GM18520 (cell line): ENCODE measurements at regions not wholly inside any gene's neighbourhood (a gene's known extent, or its start where the extent isn't known, plus 50 kb on each side); places are given as distances from the start of the nearest gene placed in this dataset.
"Not testable (repeated sequence)": the region's sequence is repeated elsewhere in the genome, so short reads cannot be mapped to it uniquely, and the experiment has no call there.

Source experiments
- ATAC-seq: cut with Tn5 transposase; IDR thresholded peaks from one replicate; pipeline ENCODE4 v1.9.1; 2021; ENCODE audit not compliant: unreplicated experiment

DNA sequence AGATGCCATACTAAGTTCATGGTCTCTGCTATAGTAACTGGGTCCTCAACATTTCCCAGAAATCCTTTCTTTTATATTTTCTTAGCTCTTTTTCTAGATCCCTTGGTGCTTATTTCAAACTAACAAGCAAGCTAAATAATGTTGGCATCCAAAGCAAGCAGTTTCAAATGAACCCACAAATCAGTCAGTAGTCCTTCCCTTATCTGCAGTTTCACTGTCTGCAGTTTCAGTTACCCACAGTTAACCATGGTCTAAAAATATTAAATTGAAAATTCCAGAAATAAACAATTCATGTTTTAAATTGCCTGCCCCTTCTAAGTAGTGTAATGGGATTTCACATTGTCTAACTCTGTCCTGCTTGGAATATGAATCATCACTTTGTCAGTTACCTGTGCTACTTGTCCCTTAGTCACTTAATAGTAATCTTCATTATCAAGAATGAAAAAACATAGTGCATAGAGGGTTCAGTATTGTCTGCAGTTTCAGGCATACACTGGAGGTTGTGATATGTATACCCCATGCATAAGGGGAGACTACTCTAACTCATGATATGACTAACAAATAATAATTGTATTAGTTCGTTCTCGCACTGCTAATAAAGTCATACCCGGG is 633.7 kb downstream of the MECOM start:
- ATAC-seq, result no peak

DNA sequence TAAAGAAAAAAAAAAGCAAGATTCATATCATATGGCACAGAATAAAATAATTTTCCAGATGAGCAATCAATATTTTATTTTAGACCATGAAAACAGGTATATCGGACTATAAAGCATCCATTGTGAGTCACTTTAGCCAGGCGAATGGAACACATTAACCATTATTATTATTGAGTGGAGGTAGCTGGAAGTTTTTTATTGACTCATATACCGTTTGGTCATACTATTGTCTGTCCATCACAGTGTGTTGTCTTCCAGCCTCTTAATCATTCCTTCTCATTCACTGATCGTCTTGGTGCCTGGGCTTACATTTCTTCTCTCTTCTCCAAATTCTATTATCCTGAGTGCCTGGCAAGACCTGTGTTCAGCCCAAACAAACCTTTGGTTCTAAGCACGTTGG is 634.8 kb downstream of the MECOM start:
- no peak for ATAC-seq

DNA sequence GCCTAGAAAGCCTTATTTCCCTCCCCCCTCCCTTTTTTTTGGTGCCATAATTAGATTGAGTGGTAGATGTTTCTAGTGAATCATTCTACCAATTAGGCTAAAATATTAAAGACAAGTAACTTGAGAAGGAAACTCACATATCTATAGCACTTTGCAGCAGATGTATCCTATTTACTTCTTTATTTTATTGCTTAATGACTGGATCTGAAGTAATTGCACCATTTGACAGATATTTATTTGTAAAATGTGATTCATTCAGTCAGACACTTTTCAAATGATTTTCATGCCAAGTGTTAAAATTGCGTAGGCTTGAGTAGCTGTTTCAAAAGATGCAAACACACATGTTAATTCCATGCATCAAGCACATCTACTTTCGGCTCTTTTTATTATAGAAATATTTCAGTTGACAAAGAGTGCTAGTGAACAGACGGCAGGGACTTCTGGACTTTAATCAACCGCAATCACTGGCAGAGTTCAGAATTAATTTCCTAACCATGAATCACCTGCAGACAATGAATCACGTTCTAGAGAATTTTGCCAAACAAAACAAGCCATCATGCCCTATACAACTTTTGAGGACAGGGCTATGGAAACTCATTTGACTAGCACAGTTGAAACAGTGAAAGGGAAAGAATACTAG is 636.8 kb downstream of the MECOM start:
- ATAC-seq, result no peak

DNA sequence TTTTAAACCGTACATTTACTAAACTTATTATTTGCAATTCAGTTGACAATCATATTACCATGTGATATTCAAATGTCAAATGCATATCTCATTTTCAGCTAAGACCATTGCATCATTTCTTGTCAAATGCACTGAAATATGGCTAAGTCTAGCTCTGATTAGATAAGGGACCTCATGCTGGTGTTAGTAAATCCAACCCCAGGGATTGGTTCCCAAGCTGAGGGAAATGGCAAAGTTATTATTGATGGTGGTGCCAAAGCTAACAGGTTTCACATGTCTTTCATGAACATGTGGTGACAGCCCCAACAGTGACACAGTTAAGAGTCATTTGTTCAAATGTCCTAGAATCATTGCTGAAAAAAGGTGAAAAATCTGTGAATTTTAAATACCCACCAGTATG is 641.1 kb downstream of the MECOM start:
- no peak for ATAC-seq

DNA sequence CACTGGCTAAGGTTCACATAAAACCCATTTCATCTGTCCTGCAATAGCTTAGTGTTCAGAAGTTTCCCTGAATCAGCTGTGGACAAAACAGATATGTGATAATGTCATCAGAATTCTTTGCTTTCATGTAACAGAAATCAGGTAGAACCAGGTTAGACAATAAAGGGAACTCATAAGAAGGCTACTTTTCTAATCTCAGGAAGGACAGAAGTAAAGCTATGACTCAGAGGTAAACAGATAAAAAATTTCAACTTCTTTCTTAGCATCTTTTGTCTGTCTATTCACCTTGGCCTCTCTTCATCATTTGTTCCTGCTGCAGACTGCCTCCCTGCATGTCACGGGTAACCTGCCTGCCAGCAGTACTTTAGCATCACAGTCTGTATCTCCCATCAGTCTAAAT is 643.1 kb downstream of the MECOM start:
- no peak for ATAC-seq

DNA sequence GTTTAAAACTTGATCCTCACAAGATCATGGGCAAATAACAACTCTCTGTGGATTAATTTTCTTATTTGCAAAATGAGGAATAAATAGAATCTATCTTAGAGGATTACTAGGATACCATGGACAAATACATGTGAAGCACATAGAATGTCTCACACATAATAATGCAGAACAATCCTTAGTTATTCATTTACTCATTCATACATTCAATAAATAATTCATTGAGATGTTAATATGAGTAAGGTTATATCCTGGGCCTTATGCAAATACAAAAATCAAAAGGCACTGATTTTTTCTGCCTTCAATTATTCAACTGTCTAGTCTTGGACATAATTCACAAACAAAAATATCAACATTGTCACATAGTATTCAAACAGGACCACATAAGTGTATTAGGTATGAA is 654.1 kb downstream of the MECOM start:
- no peak for ATAC-seq

DNA sequence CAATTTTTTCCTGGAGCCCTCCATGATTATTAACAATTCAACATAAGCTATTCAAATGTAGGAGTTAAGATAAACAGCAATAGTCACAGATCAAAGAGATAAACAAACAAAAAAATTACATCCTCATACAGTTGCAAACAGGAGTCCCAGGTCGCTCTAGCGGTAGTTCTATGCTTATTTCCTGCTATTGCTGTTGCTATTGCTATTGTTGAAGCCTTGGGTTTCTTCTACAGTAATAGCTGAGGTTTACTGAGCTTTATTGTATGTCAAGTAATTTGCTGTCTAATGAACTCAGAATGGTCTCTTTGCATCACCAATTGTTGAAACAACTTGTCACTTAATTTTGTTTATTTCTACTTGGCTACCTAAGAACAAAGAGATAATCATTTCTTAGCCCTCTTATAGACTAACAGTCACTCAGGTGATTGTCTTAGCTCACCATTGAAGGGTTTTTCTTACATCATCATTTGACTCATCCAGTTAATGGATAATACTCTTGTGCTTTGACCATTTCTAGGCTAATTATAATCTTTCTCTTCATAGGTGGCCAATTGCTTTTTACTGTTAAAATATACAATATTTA is 654.6 kb downstream of the MECOM start:
- ATAC-seq, result no peak

DNA sequence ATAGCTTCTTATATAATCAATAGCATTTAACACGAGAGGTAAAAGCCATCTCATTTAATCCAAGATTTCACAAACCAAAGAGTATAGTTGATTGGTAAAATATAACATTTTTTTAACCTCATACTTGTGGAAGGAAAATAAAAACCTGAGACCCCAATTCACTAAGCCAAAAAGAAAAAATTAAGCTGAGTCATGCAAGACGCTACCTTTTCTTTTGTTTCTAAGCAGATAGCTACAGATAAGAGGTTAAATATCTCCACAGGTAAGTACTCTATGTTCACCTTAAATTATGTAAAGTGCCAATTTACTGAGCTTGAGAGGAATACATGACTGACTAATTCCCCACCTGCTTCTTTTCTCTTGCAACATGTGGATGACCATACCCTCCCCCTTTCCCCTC is 656.4 kb downstream of the MECOM start:
- ATAC-seq, result no peak

DNA sequence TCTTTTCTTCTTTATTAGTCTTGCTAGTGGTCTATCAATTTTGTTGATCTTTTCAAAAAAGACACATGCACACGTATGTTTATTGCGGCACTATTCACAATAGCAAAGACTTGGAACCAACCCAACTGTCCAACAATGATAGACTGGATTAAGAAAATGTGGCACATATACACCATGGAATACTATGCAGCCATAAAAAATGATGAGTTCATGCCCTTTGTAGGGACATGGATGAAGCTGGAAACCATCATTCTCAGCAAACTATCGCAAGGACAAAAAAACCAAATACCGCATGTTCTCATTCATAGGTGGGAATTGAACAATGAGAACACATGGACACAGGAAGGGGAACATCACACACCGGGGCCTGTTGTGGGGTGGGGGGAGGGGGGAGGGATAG is 657.1 kb downstream of the MECOM start:
- not testable (repeated sequence) for ATAC-seq

DNA sequence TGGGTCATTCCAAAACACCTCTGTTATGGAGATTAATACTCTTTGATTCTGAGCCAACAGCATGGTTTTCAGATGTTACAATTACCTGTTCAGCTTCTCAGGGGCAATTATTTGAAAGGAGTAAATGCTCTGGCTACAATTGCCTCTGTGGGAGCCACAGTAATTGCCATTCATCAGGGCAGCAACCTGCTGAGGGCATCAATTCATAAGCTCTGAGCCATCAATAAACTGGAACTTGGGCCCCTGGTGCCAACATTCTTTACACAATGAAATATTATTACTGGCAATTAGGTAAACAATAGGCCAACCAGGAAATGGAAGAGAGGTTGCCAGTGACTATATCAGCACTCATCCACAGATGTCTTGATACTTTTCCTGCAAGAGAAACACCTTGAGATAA is 660.8 kb downstream of the MECOM start:
- ATAC-seq, result no peak

DNA sequence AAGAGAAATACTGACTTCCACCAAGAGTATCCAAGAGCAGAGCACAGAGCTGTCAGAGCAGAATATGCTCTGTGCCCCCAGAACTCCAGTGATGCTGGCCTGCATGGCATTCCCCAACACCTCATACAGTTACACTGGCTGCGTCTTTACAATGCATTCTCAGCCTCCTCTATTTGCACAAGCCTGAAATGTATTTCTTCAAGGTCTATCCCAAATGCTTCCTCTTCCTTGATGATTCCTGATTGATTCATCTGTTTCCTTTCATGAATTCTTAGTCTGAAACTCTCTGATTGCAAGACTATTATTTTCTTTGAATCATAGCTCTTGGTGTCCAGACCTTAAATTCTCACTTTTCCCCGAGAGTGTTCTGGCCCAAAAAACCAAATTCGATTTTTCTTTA is 664.7 kb downstream of the MECOM start:
- no peak for ATAC-seq

DNA sequence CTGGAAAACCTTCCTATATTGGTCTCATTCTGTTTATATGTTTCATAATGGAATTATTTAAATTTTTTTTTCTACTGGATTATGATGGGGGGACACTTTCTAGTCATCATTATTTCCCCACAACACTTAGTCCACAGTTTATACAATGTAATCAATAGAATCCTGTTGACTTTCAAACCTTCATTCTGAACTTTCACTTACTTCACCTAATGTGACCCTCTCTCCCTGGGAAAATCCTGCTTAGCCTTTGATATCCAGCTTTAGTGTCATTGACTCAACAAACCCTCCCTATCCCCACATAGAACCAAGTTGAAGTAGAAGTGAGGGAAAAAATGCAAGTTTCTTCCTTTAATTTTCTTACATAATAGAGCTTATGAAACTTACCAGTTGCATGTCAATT is 666.0 kb downstream of the MECOM start:
- ATAC-seq, result no peak

DNA sequence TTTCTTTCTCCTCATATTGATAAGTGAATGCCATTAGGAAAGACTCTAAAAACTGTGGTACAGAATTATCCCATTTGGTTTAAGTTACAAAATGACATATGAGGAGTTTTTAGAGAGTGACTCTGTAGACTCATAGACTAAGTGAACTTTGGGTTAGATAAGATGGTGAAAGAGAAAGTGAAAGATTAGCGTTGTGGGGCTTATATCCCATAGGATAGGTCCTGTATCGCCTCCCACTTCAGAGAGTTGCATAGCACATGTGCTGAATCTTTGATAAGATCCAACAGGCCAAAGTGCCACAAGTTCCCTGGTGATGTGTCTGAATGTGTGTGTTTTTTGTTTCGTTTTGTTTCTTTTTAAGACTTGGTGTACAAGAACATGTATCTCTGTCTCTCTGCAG is 666.9 kb downstream of the MECOM start:
- ATAC-seq, result no peak

DNA sequence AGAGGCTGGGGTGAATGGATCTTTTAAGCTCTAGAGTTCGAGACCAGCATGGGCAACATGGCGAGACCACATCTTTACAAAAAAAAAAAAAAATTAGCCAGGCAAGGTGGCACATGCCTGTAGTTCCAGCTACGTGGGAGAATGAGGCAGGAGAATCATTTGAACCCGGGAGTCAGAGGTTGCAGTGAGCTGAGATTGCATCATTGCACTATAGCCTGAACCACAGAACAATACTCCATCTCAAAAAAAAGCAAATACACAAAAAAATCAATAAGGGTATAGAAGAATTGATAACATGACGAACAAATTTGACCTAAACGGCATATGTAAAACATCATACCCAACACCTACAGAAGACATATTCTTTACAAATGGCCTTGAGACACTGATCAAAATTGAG is 668.4 kb downstream of the MECOM start:
- ATAC-seq, result no peak

DNA sequence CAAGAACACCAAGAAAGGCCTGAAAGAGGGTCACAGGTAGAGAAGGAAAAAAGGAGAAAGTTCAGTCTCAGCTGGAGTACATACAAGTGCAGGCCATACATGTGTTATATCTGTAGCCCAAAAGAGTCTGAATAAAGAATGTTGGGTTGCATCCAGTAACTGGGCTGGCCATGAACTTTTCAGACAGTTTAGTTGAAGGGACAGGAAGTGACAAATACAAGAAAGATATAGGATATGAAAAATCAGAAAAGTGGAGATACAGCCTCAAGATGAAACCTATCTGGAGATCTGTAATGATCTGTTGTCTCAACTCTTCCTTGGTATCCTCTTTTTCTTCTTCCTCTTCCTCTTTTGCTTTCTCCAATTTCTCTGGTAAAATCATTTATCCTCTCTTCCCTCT is 671.7 kb downstream of the MECOM start:
- no peak for ATAC-seq

DNA sequence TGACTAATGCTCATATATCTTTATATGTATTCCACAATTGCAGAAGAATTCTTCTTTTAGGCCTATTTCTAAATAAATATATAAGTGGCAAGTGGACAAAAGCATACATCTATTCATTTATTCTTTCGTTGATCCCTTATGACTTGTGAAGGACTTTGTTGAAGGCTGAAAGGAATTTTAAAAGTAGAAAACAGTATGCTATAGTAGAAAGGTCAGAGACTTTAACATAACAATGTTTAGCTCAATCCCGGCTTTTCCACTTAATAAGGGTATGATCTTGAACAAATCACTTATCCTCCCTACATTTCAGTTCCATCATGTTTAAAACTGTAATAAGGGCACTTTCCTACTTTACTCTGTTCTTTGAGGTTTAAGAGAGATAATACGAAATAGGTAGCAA is 672.9 kb downstream of the MECOM start:
- ATAC-seq, result no peak

DNA sequence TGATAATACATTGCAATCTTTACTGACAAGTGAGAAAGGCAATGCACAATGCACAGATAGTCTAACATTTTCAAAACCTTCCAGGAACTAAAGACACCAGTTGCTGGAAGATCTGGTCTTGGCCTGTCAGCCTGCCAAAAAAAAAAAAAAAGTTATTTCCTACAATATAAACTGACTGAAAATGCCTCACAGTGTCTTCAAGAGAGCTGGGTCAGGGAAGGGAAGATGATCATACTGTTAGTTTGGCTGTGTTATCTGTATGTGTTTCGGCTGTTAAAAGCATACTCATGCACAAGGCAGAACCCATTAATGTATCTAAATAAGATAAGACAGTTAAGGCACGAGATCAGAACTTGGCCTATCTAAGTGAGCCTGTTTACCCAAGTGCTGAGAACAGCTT is 673.4 kb downstream of the MECOM start:
- no peak for ATAC-seq

DNA sequence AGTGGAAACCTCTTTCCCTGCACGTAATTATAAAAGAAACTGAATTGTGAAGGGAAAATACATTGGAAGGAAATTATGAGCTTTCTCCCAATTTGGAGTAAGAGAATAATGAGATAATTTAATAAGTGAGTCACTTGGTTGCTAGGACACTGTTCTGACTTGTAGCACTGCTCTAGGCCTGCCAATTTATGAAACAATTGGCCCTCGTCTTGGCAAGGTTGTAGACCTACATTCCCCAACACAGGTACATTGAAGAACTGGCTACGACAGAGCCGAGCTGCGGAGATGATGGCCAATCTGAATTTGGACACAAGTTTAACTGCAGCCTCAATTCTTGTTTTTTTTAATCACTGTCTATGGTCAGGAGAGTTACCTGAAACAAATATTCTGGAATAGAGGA is 674.1 kb downstream of the MECOM start:
- ATAC-seq, result no peak

DNA sequence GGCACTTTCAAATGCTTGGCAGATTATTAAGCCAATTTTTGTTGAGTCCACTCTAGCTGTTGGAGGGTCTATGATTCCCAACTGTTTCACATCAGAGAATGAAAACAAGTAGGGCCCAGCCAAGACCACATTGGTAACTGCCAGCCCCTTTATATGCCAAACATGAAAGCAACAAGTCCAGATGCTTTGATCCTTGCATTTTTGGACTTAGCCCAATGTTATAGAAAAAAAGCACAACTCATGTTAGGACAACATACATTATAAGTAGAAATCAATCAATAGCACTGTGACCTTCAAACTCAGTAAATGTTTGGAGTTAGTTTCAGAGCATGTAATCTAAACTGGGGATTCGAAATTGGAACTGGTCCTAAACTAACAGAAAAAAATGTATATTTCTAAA is 674.7 kb downstream of the MECOM start:
- ATAC-seq, result no peak

DNA sequence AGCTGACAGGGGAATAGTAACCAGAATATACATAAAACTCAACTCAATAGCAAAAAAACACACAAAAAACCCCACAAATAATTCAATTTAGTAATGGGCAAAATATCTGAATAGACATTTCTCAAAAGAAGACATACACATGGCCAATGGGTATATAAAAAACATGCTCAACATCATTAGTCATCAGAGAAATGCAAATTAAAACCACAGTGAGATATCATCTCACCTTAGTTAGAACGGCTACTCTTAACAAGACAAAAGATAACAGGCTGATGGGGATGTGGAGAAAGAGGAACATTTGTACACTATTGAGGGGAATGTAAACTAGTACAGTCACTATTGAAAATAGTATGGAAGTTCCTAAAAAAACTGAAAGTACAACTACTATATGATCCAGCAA is 678.6 kb downstream of the MECOM start:
- ATAC-seq, result peak; percentile 62

DNA sequence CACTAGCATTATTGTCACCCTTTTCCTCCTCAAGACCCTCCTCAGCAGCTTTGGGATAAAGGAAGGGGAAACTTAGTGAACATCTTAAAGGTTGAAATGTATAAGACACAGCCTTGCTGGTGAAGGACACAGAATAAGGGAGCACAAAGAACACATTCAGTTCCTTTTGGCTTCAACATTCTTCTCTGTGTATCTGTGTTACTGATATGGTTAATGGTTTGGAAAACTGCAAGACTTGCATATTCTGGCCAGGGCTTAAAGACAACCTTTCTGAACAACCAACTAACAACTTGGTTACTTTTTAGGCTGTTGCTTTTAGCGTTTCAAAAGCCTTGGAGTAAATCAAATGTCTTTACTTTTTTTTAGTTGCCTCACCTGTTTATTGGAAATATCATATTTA is 680.5 kb downstream of the MECOM start:
- no peak for ATAC-seq

DNA sequence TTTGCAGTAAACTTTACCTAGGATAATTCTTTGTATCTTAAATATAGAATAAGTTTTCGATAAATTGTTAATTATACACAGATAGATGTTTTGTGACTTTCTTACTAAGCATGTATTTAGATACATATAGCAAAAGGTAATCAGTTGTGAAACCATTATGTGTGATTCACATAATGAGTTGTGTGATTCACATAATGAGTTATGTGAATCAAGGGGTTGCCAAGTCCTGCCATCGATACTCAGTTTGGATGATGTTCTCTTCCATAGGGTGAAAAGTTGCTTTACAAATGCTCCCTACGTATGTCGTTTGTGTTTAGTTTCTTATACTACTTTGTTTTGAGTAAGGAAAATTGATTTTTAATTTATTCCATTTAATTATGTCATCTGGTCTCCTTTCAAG is 682.1 kb downstream of the MECOM start:
- ATAC-seq, result no peak
